ENCODE measurements at regions not wholly inside any gene's neighbourhood (a gene's known extent, or its start where the extent isn't known, plus 50 kb on each side); places are given as distances from the start of the nearest gene placed in this dataset.

DNA sequence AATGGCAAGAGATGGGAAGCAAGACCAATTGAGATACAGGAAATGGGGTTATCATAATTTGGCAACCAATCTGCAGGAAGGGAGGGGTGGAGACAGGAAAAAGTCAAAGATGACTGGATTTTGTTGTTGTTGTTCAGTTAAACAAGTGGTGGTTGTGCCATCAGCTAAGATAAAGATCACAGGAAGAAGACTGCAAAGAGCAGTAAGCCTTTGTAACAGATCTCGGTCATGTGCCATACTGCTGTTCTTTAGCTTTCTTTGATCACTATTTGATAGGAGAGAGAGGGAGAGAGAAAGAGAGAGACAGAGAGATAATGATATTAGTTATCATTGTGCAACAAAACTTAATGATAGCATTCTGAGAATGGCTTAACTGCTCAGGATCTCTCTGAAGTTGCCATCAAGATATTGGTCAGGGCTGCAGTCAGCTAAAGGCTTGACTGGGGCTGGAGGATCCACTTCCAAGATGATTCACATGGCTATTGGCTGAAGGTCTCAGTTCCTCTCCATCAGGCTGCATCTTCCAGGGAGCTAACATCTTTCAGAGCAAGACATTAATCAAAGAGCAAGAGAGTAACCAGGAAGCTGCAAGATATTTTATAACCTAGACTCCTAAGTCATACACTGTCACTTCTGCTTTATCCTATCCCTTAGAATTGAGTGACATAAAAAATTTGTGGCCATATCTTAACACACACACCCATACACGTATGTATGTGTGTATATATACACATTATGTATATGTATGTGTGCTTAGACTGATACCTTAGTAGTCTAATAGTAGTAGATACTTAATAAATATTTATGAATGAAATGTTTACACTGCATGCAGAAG is 405.0 kb downstream of the SHISA9 start:
- DNase-seq (ENCODE audit: low spot score): no peak
- peaks cover 5% of the 10 kb centered on the region for H3K4me1 Mint-ChIP-seq (ENCODE audit: low read depth)
- no peak overlapping the region for H3K27ac Mint-ChIP-seq (ENCODE audit: unreplicated experiment)
- no peaks in the 10 kb centered on the region for H3K27me3 Mint-ChIP-seq (ENCODE audit: low read depth)
- H3K4me3 Mint-ChIP-seq (ENCODE audit: unreplicated experiment): no peak overlapping the region
- no peaks in the 10 kb centered on the region for H3K36me3 Mint-ChIP-seq (ENCODE audit: low read depth)
- peaks cover under 1% of the 10 kb centered on the region for H3K9me3 Mint-ChIP-seq (ENCODE audit: low read depth)
- no peak for TF ChIP-seq CTCF (IDR thresholded peaks at IDR 0.05)

DNA sequence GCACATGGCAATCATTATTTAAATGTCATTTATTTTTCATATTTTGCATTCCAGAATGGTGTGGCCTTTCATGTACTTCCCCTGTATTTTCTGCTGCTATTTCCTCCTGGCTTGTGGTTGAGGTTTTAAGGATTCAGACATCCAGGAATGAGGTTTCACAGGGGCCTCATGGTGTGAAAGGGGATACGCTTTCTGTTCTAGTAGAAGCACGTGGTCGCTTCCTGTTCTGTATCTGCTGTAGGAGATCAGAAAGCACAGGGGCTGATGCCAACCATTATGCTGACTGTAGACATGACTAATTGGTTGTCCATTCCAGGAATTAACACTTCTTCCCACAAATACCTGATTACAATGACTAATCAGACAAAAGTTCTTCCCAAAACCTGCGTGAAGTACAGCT is 405.9 kb downstream of the SHISA9 start:
- TF ChIP-seq CTCF (IDR thresholded peaks at IDR 0.05): no peak
- Mint-ChIP-seq H3K27me3 (ENCODE audit: low read depth) (no peaks in the 10 kb centered on the region), H3K27ac (ENCODE audit: unreplicated experiment) (no peak overlapping the region), H3K9me3 (ENCODE audit: low read depth) (peaks cover 4% of the 10 kb centered on the region), H3K4me3 (ENCODE audit: unreplicated experiment) (no peak overlapping the region), H3K4me1 (ENCODE audit: low read depth) (peaks cover 5% of the 10 kb centered on the region), H3K36me3 (ENCODE audit: low read depth) (no peaks in the 10 kb centered on the region)
- DNase-seq (ENCODE audit: low spot score): no peak

- peak overlapping the region; percentile 33 for H3K27ac Mint-ChIP-seq (ENCODE audit: unreplicated experiment)
- peaks cover 4% of the 10 kb centered on the region for H3K9me3 Mint-ChIP-seq (ENCODE audit: low read depth)
- no peaks in the 10 kb centered on the region for H3K27me3 Mint-ChIP-seq (ENCODE audit: low read depth)
- H3K36me3 Mint-ChIP-seq (ENCODE audit: low read depth): no peaks in the 10 kb centered on the region
- H3K4me3 Mint-ChIP-seq (ENCODE audit: unreplicated experiment): no peak overlapping the region
- no peak for DNase-seq (ENCODE audit: low spot score)
- TF ChIP-seq CTCF (IDR thresholded peaks at IDR 0.05): no peak
- H3K4me1 Mint-ChIP-seq (ENCODE audit: low read depth): peaks cover 5% of the 10 kb centered on the region
These were observed 406.5 kb downstream of the SHISA9 start for GRCh38 chr16:13307851-13308250.

DNA sequence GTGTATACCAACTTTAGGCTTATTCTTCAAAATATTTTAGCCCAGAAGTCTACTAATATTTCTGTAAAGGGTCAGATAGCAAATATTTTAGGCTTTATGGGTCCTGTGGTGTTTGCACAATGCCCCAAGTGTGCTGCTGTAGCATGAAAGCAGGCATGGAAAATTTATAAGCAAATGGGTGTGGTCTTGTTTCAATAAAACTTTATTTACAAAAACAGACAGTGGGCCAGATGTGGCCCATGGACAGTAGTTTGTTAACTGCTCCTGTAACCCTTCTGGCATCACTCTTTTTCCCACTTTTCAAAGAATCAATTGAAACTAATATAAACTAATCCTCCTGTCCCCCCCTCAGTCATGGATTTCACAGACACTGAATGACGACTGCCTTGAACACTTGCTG is 410.7 kb downstream of the SHISA9 start:
- no peak for DNase-seq (ENCODE audit: low spot score)
- peaks cover 5% of the 10 kb centered on the region for H3K4me1 Mint-ChIP-seq (ENCODE audit: low read depth)
- TF ChIP-seq CTCF (IDR thresholded peaks at IDR 0.05): no peak
- no peaks in the 10 kb centered on the region for H3K27me3 Mint-ChIP-seq (ENCODE audit: low read depth)
- H3K27ac Mint-ChIP-seq (ENCODE audit: unreplicated experiment): no peak overlapping the region
- peaks cover 4% of the 10 kb centered on the region for H3K9me3 Mint-ChIP-seq (ENCODE audit: low read depth)
- H3K36me3 Mint-ChIP-seq (ENCODE audit: low read depth): no peaks in the 10 kb centered on the region
- no peak overlapping the region for H3K4me3 Mint-ChIP-seq (ENCODE audit: unreplicated experiment)

DNA sequence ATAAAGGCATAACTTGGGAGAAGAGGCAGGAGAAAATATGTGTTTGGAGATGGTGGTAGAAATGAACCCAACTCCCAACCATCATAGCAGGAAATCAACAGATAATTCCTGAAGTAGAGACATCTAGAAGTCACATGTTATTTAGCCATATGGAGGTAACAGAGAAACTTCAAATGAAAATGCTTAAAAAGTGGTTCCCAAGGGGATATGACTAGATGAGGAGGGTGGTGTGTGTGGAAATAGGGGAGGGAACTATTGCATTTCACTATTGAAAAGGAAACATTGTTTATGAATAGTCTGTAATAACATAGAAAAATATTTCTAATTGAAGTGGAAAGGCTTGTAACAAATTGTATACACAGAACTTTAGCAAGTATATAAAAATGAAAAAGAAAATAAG is 412.0 kb downstream of the SHISA9 start:
- H3K9me3 Mint-ChIP-seq (ENCODE audit: low read depth): peaks cover 4% of the 10 kb centered on the region
- no peaks in the 10 kb centered on the region for H3K27me3 Mint-ChIP-seq (ENCODE audit: low read depth)
- H3K36me3 Mint-ChIP-seq (ENCODE audit: low read depth): no peaks in the 10 kb centered on the region
- no peak overlapping the region for H3K27ac Mint-ChIP-seq (ENCODE audit: unreplicated experiment)
- no peak overlapping the region for H3K4me3 Mint-ChIP-seq (ENCODE audit: unreplicated experiment)
- H3K4me1 Mint-ChIP-seq (ENCODE audit: low read depth): no peaks in the 10 kb centered on the region
- DNase-seq (ENCODE audit: low spot score): no peak
- no peak for TF ChIP-seq CTCF (IDR thresholded peaks at IDR 0.05)
